ENCODE measurements at regions not wholly inside any gene's neighbourhood (a gene's known extent, or its start where the extent isn't known, plus 50 kb on each side); places are given as distances from the start of the nearest gene placed in this dataset.

GRCh38 chr6:12477616-12478015 lies 187.5 kb downstream of the EDN1 start (continued):
- no peak for TF ChIP-seq CHD7 (IDR thresholded peaks at IDR 0.05; ENCODE audit: insufficient replicate concordance, low read length)
- TF ChIP-seq BCL11A (IDR thresholded peaks at IDR 0.05; ENCODE audit: low read depth in 2 of 2, low read length in 2 of 2) = no peak
- TF ChIP-seq MAX (IDR thresholded peaks at IDR 0.05) = no peak
- no peak for TF ChIP-seq CHD2 (IDR thresholded peaks at IDR 0.05; ENCODE audit: low read length)
- no peak for TF ChIP-seq YY1 (IDR thresholded peaks at IDR 0.05; ENCODE audit: low read depth, low read length)
- TF ChIP-seq JUN (IDR thresholded peaks at IDR 0.05; ENCODE audit: low read depth, low read length) = no peak
- TF ChIP-seq SUZ12 (IDR thresholded peaks at IDR 0.05; ENCODE audit: low read length) = no peak
- no peak for TF ChIP-seq TEAD4 (IDR thresholded peaks at IDR 0.05; ENCODE audit: low read depth, low read length)
- no peak for TF ChIP-seq KDM1A (IDR thresholded peaks at IDR 0.05; ENCODE audit: borderline replicate concordance, low read length)

Measured in H1 (cell line).